Activated B cell treated with CpG ODN at 0.5 μM for 24 hours (primary cell): ENCODE measurements at regions not wholly inside any gene's neighbourhood (a gene's known extent, or its start where the extent isn't known, plus 50 kb on each side); places are given as distances from the start of the nearest gene placed in this dataset.

Experiments used
- ATAC-seq: fragments of 200-7000 bp; cut with Tn5 transposase; one replicate; pipeline ENCODE4 v1.10.0; 2021; ENCODE audit warnings: low read depth, mild to moderate bottlenecking, moderate library complexity
- CTCF ChIA-PET: fragments of 350-600 bp; sonication (Branson Sonifier 250); formaldehyde crosslinking; loops from one replicate; lab custom pipeline; 2021; ENCODE audit warnings: antibody characterized with exemption; lab: Charles Lee
- POLR2A ChIA-PET: fragments of 350-600 bp; sonication (Branson Sonifier 250); formaldehyde crosslinking; loops from one replicate; lab custom pipeline; 2021; ENCODE audit warnings: antibody characterized with exemption; lab: Charles Lee
- DNase-seq: peaks from one replicate; pipeline ENCODE4 v3.0.0; 2022
- H3K27ac Mint-ChIP-seq: one replicate; pipeline ENCODE4 v1.8.0; 2020; ENCODE audit warnings: mixed read lengths
- H3K27me3 Mint-ChIP-seq: one replicate; pipeline ENCODE4 v1.8.0; 2021; ENCODE audit warnings: mixed read lengths
- H3K36me3 Mint-ChIP-seq: one replicate; pipeline ENCODE4 v1.8.0; 2021; ENCODE audit warnings: low read depth, mixed read lengths
- H3K4me1 Mint-ChIP-seq: one replicate; pipeline ENCODE4 v1.8.0; 2021; ENCODE audit warnings: mixed read lengths
- H3K4me3 Mint-ChIP-seq: one replicate; pipeline ENCODE4 v1.8.0; 2020; ENCODE audit warnings: mild to moderate bottlenecking, mixed read lengths
- H3K9me3 Mint-ChIP-seq: one replicate; pipeline ENCODE4 v1.8.0; 2020; ENCODE audit warnings: mixed read lengths
- CTCF ChIP-seq: fragments of 200-600 bp; IDR thresholded peaks from one replicate; pipeline ENCODE4 v1.8.0; 2022; ENCODE audit warnings: antibody characterized with exemption, mild to moderate bottlenecking
- intact Hi-C: fragments of 100-400 bp; cut with micrococcal nuclease; formaldehyde crosslinking; loops from one replicate; pipeline ENCODE4 v1.15.1; 2024

GRCh38 chr3:176755977-176756376 lies 441.3 kb downstream of the TBL1XR1 start:
- CTCF ChIA-PET: no interaction called here
- H3K27ac Mint-ChIP-seq: no peak overlapping the region
- ATAC-seq (no peak), DNase-seq (no peak)
- POLR2A ChIA-PET: no interaction called here
- intact Hi-C loops: no loop called here
- H3K27me3 Mint-ChIP-seq: no peaks in the 10 kb centered on the region
- H3K4me1 Mint-ChIP-seq: no peaks in the 10 kb centered on the region
- no peaks in the 10 kb centered on the region for H3K9me3 Mint-ChIP-seq
- no peaks in the 10 kb centered on the region for H3K36me3 Mint-ChIP-seq
- no peak for TF ChIP-seq CTCF
- H3K4me3 Mint-ChIP-seq: no peak overlapping the region

GRCh38 chr3:176755552-176755951 lies 441.7 kb downstream of the TBL1XR1 start:
- H3K36me3 Mint-ChIP-seq: no peaks in the 10 kb centered on the region
- DNase-seq (no peak), ATAC-seq (no peak)
- H3K4me3 Mint-ChIP-seq: no peak overlapping the region
- TF ChIP-seq CTCF: no peak
- H3K4me1 Mint-ChIP-seq: no peaks in the 10 kb centered on the region
- no peaks in the 10 kb centered on the region for H3K9me3 Mint-ChIP-seq
- H3K27ac Mint-ChIP-seq: no peak overlapping the region
- ChIA-PET POLR2A (no interaction called here), CTCF (no interaction called here)
- H3K27me3 Mint-ChIP-seq: no peaks in the 10 kb centered on the region
- intact Hi-C loops: no loop called here

- DNase-seq (no peak), ATAC-seq (no peak)
- no peak overlapping the region for H3K4me3 Mint-ChIP-seq
- intact Hi-C loops: no loop called here
- TF ChIP-seq CTCF: no peak
- CTCF ChIA-PET: no interaction called here
- H3K9me3 Mint-ChIP-seq: no peaks in the 10 kb centered on the region
- H3K4me1 Mint-ChIP-seq: no peaks in the 10 kb centered on the region
- no peaks in the 10 kb centered on the region for H3K27me3 Mint-ChIP-seq
- no peak overlapping the region for H3K27ac Mint-ChIP-seq
- no peaks in the 10 kb centered on the region for H3K36me3 Mint-ChIP-seq
- POLR2A ChIA-PET: no interaction called here
These were observed 455.6 kb downstream of the TBL1XR1 start for GRCh38 chr3:176741664-176742047.

GRCh38 chr3:176740906-176741663 lies 456.2 kb downstream of the TBL1XR1 start:
- intact Hi-C loops: no loop called here
- H3K27ac Mint-ChIP-seq: no peak overlapping the region
- CTCF ChIA-PET: no interaction called here

GRCh38 chr3:176739159-176739558 lies 458.1 kb downstream of the TBL1XR1 start:
- no peaks in the 10 kb centered on the region for H3K9me3 Mint-ChIP-seq
- ChIA-PET CTCF (no interaction called here), POLR2A (no interaction called here)
- DNase-seq (no peak), ATAC-seq (no peak)
- intact Hi-C loops: no loop called here
- no peaks in the 10 kb centered on the region for H3K27me3 Mint-ChIP-seq
- no peak for TF ChIP-seq CTCF
- H3K36me3 Mint-ChIP-seq: no peaks in the 10 kb centered on the region
- H3K27ac Mint-ChIP-seq: no peak overlapping the region
- H3K4me1 Mint-ChIP-seq: no peaks in the 10 kb centered on the region
- no peak overlapping the region for H3K4me3 Mint-ChIP-seq

More at GRCh38 chr3:176740906-176741663, 456.2 kb downstream of the TBL1XR1 start:
- Mint-ChIP-seq H3K4me1 (no peaks in the 10 kb centered on the region), H3K4me3 (no peak overlapping the region), H3K36me3 (no peaks in the 10 kb centered on the region), H3K9me3 (no peaks in the 10 kb centered on the region), H3K27me3 (no peaks in the 10 kb centered on the region)
- ATAC-seq (no peak), DNase-seq (no peak)
- no peak for TF ChIP-seq CTCF
- POLR2A ChIA-PET: no interaction called here
